ENCODE measurements at regions not wholly inside any gene's neighbourhood (a gene's known extent, or its start where the extent isn't known, plus 50 kb on each side); places are given as distances from the start of the nearest gene placed in this dataset.

GRCh38 chr6:112568066-112568465 is 220.9 kb downstream of the RFPL4B start:
- no peaks in the 10 kb centered on the region for H3F3A ChIP-seq (ENCODE audit: insufficient read depth, low read length)
- no peak overlapping the region for H3K9ac ChIP-seq (ENCODE audit: low read length)
- no peaks in the 10 kb centered on the region for H3K4me1 ChIP-seq (ENCODE audit: insufficient read depth, low read length, severe bottlenecking)
- H4K20me1 ChIP-seq (ENCODE audit: insufficient read depth, low read length): no peaks in the 10 kb centered on the region
- no peak overlapping the region for H3K4me3 ChIP-seq (ENCODE audit: low read depth, low read length, poor library complexity, severe bottlenecking)
- no peaks in the 10 kb centered on the region for H3K9me3 ChIP-seq (ENCODE audit: low read length)
- no peak for TF ChIP-seq CTCF (IDR thresholded peaks at IDR 0.05; ENCODE audit: low read length)
- no peak for TF ChIP-seq EZH2 (IDR thresholded peaks at IDR 0.05; ENCODE audit: borderline replicate concordance, low read length)
- no peaks in the 10 kb centered on the region for H3K36me3 ChIP-seq (ENCODE audit: insufficient read depth, low read length)
- H3K79me2 ChIP-seq (ENCODE audit: insufficient read depth, low read length): no peaks in the 10 kb centered on the region
- no peaks in the 10 kb centered on the region for H3K9me2 ChIP-seq (ENCODE audit: low read depth, low read length)
- no peak overlapping the region for H3K4me2 ChIP-seq (ENCODE audit: low read length)
- no peak overlapping the region for H3K27ac ChIP-seq (ENCODE audit: low read depth, low read length, poor library complexity, severe bottlenecking)
- no peak overlapping the region for H2AFZ ChIP-seq (ENCODE audit: low read length)
- no peaks in the 10 kb centered on the region for H3K27me3 ChIP-seq (ENCODE audit: insufficient read depth, low read length)

GRCh38 chr6:112571488-112572270 is 224.5 kb downstream of the RFPL4B start:
- H4K20me1 ChIP-seq (ENCODE audit: insufficient read depth, low read length): no peaks in the 10 kb centered on the region
- no peaks in the 10 kb centered on the region for H3F3A ChIP-seq (ENCODE audit: insufficient read depth, low read length)
- no peak overlapping the region for H3K27ac ChIP-seq (ENCODE audit: low read depth, low read length, poor library complexity, severe bottlenecking)
- no peak overlapping the region for H2AFZ ChIP-seq (ENCODE audit: low read length)
- no peak for TF ChIP-seq EZH2 (IDR thresholded peaks at IDR 0.05; ENCODE audit: borderline replicate concordance, low read length)
- no peak for TF ChIP-seq CTCF (IDR thresholded peaks at IDR 0.05; ENCODE audit: low read length)
- no peaks in the 10 kb centered on the region for H3K27me3 ChIP-seq (ENCODE audit: insufficient read depth, low read length)
- no peaks in the 10 kb centered on the region for H3K36me3 ChIP-seq (ENCODE audit: insufficient read depth, low read length)
- H3K9ac ChIP-seq (ENCODE audit: low read length): no peak overlapping the region
- no peaks in the 10 kb centered on the region for H3K4me1 ChIP-seq (ENCODE audit: insufficient read depth, low read length, severe bottlenecking)
- no peaks in the 10 kb centered on the region for H3K79me2 ChIP-seq (ENCODE audit: insufficient read depth, low read length)
- H3K4me3 ChIP-seq (ENCODE audit: low read depth, low read length, poor library complexity, severe bottlenecking): no peak overlapping the region
- H3K9me2 ChIP-seq (ENCODE audit: low read depth, low read length): no peaks in the 10 kb centered on the region
- H3K9me3 ChIP-seq (ENCODE audit: low read length): no peaks in the 10 kb centered on the region
- H3K4me2 ChIP-seq (ENCODE audit: low read length): no peak overlapping the region

- H3F3A ChIP-seq (ENCODE audit: insufficient read depth, low read length): no peaks in the 10 kb centered on the region
- no peaks in the 10 kb centered on the region for H3K79me2 ChIP-seq (ENCODE audit: insufficient read depth, low read length)
Measured at GRCh38 chr6:112574190-112574589, 227.1 kb downstream of the RFPL4B start.

More at GRCh38 chr6:112574190-112574589, 227.1 kb downstream of the RFPL4B start:
- H4K20me1 ChIP-seq (ENCODE audit: insufficient read depth, low read length): no peaks in the 10 kb centered on the region
- H3K4me3 ChIP-seq (ENCODE audit: low read depth, low read length, poor library complexity, severe bottlenecking): no peak overlapping the region
- no peaks in the 10 kb centered on the region for H3K4me1 ChIP-seq (ENCODE audit: insufficient read depth, low read length, severe bottlenecking)
- no peak for TF ChIP-seq CTCF (IDR thresholded peaks at IDR 0.05; ENCODE audit: low read length)
- H3K9ac ChIP-seq (ENCODE audit: low read length): no peak overlapping the region
- H3K4me2 ChIP-seq (ENCODE audit: low read length): no peak overlapping the region
- no peak overlapping the region for H3K27ac ChIP-seq (ENCODE audit: low read depth, low read length, poor library complexity, severe bottlenecking)
- no peaks in the 10 kb centered on the region for H3K9me3 ChIP-seq (ENCODE audit: low read length)
- H2AFZ ChIP-seq (ENCODE audit: low read length): no peak overlapping the region
- H3K36me3 ChIP-seq (ENCODE audit: insufficient read depth, low read length): no peaks in the 10 kb centered on the region
- no peaks in the 10 kb centered on the region for H3K27me3 ChIP-seq (ENCODE audit: insufficient read depth, low read length)
- H3K9me2 ChIP-seq (ENCODE audit: low read depth, low read length): no peaks in the 10 kb centered on the region
